Smooth muscle cell (in vitro differentiated cells): ENCODE measurements at regions not wholly inside any gene's neighbourhood (a gene's known extent, or its start where the extent isn't known, plus 50 kb on each side); places are given as distances from the start of the nearest gene placed in this dataset. TPM values are rescaled to one million over a fixed set of nuclear protein-coding genes. Genes with fewer than 3 reads are reported as not detected.
A peak's percentile ranks its signal among the peaks of the same experiment; 100 is the strongest.
"Not testable (repeated sequence)": the region's sequence is repeated elsewhere in the genome, so short reads cannot be mapped to it uniquely, and the experiment has no call there.

Experiments used
- DNase-seq: peaks from one replicate; lab custom pipeline; 2025; ENCODE audit not compliant: unreplicated experiment; lab: John Stamatoyannopoulos, UW
- H2AFZ ChIP-seq: fragments of 200-600 bp; sonication (generic); 2 replicates; pipeline ENCODE4 v1.6.0; 2016; ENCODE audit warnings: antibody characterized with exemption, low read depth, mild to moderate bottlenecking
- H3F3A ChIP-seq: fragments of 200-600 bp; sonication (generic); 2 replicates; pipeline ENCODE4 v1.6.0; 2017; ENCODE audit warnings: antibody characterized with exemption, low read depth
- H3K27ac ChIP-seq: fragments of 200-600 bp; sonication (generic); 2 replicates; pipeline ENCODE4 v1.5.1; 2016; ENCODE audit warnings: low read depth, mild to moderate bottlenecking
- H3K27me3 ChIP-seq: fragments of 200-600 bp; sonication (generic); 2 replicates; pipeline ENCODE4 v1.6.1; 2016; ENCODE audit warnings: low read depth, mild to moderate bottlenecking
- H3K36me3 ChIP-seq: fragments of 200-600 bp; sonication (generic); 2 replicates; pipeline ENCODE4 v1.5.1; 2016; ENCODE audit warnings: low read depth
- H3K4me1 ChIP-seq: fragments of 200-600 bp; sonication (generic); 2 replicates; pipeline ENCODE4 v1.5.1; 2016; ENCODE audit warnings: low read depth
- H3K4me2 ChIP-seq: fragments of 200-600 bp; sonication (generic); 2 replicates; pipeline ENCODE4 v1.6.0; 2016; ENCODE audit warnings: mild to moderate bottlenecking
- H3K4me3 ChIP-seq: fragments of 200-600 bp; sonication (generic); 2 replicates; pipeline ENCODE4 v1.5.1; 2016; ENCODE audit warnings: mild to moderate bottlenecking
- H3K79me2 ChIP-seq: fragments of 200-600 bp; sonication (generic); 2 replicates; pipeline ENCODE4 v1.6.0; 2016; ENCODE audit warnings: low read depth, mild to moderate bottlenecking
- H3K9ac ChIP-seq: fragments of 200-600 bp; sonication (generic); 2 replicates; pipeline ENCODE4 v1.6.0; 2016; ENCODE audit warnings: low read depth
- H3K9me3 ChIP-seq: fragments of 200-600 bp; sonication (generic); replicated peaks from 2 replicates; pipeline ENCODE4 v1.5.1; 2016; ENCODE audit warnings: low read depth
- H4K20me1 ChIP-seq: fragments of 200-600 bp; sonication (generic); 2 replicates; pipeline ENCODE4 v1.6.0; 2016; ENCODE audit warnings: low read depth
- CTCF ChIP-seq: fragments of 200-600 bp; sonication (generic); IDR thresholded peaks from 2 replicates; pipeline ENCODE4 v1.5.1; 2017; ENCODE audit warnings: borderline replicate concordance, mild to moderate bottlenecking, antibody characterized with exemption; ENCODE audit not compliant: insufficient read depth, poor library complexity, severe bottlenecking
- WGBS: methylation state at CpG from one replicate; pipeline ENCODE4 v1.1.7; 2016; ENCODE audit warnings: low lambda C conversion rate; 5-methylcytosine and 5-hydroxymethylcytosine counted together
- small RNA-seq: library from RNA; depleted of rRNA; stranded (forward); fragments of <200 nt; gene quantifications from one replicate; pipeline ENCODE3, GENCODE V24; 2014

DNA sequence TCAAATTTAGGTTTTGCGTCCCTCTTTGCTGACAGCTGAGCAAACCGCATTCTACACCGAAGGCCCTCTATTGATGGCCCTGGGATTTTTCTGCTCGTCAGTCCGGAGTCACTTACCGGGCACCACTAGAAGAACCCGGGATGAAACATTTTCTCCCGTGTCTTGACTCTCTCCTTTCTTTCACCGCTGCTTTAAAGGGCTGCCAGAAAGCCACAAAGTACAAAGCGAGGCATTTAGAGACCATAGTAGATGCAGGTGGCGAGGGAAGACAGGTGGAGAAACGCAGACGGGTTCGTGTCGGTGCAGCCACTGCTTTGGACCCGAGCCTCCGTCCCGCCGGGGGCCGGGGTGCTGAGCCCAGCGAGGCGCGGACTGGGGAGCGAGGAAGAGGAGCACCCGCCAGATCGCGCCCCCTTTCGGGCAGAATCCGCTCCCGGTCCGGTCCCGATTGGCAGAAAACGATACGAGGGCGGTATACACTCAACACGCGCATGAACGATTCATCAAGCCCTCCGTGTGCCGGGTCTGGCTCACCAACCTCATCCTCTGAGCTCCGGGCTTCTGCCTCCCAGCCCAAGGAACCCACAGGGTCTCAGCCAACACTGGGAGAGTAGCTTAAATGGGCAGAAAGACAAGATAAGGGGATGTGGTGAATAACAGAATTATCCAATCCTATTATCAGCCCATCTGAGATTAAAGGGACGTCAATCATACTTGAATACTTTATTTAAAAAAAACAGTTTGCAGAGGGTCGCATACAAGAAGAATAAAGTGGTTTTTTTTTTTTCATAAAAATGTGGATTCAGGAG is 84.9 kb downstream of the TRIM27 start:
- peaks cover 4% of the 10 kb centered on the region for H3F3A ChIP-seq
- no peaks in the 10 kb centered on the region for H3K79me2 ChIP-seq
- peak; percentile 67 for DNase-seq
- H3K27me3 ChIP-seq: peaks cover 17% of the 10 kb centered on the region
- no peaks in the 10 kb centered on the region for H4K20me1 ChIP-seq
- H3K27ac ChIP-seq: peak overlapping the region; percentile 21
- H3K4me3 ChIP-seq: peak overlapping the region; percentile 91
- H3K9me3 ChIP-seq: no peaks in the 10 kb centered on the region
- no peaks in the 10 kb centered on the region for H3K4me1 ChIP-seq
- peak overlapping the region; percentile 8 for H3K9ac ChIP-seq
- H2AFZ ChIP-seq: peak overlapping the region; percentile 67
- no peaks in the 10 kb centered on the region for H3K36me3 ChIP-seq
- TF ChIP-seq CTCF: peak; percentile 56
- WGBS: under 1% methylated on average over 40 of the region's 43 CpGs
- H3K4me2 ChIP-seq: peak overlapping the region; percentile 92

GRCh38 chr6:28839443-28840120 is 84.2 kb downstream of the TRIM27 start:
- Histone ChIP-seq H3K9me3 (no peaks in the 10 kb centered on the region), H3K27me3 (peaks cover 11% of the 10 kb centered on the region), H3K27ac (no peak overlapping the region), H3K4me2 (peak overlapping the region; percentile 92), H3K9ac (no peak overlapping the region), H3K36me3 (no peaks in the 10 kb centered on the region), H4K20me1 (no peaks in the 10 kb centered on the region), H3F3A (peaks cover 4% of the 10 kb centered on the region), H2AFZ (peak overlapping the region; percentile 67), H3K4me1 (no peaks in the 10 kb centered on the region), H3K4me3 (peak overlapping the region; percentile 91), H3K79me2 (no peaks in the 10 kb centered on the region)
- no peak for TF ChIP-seq CTCF
- DNase-seq: no peak
- WGBS: 19% methylated on average over 9 of the region's 9 CpGs

GRCh38 chr6:28841290-28841689 is 82.5 kb downstream of the TRIM27 start:
- TF ChIP-seq CTCF: no peak
- DNase-seq: no peak
- no peak overlapping the region for H3K27ac ChIP-seq
- H3K9me3 ChIP-seq: no peaks in the 10 kb centered on the region
- H3K4me2 ChIP-seq: no peak overlapping the region
- H3K79me2 ChIP-seq: no peaks in the 10 kb centered on the region
- no peak overlapping the region for H2AFZ ChIP-seq
- WGBS: 59% methylated on average over 3 of the region's 3 CpGs
- H3K27me3 ChIP-seq: peaks cover 11% of the 10 kb centered on the region
- H3K36me3 ChIP-seq: no peaks in the 10 kb centered on the region
- no peaks in the 10 kb centered on the region for H4K20me1 ChIP-seq
- H3K4me1 ChIP-seq: no peaks in the 10 kb centered on the region
- H3F3A ChIP-seq: peaks cover 4% of the 10 kb centered on the region
- no peak overlapping the region for H3K9ac ChIP-seq
- no peak overlapping the region for H3K4me3 ChIP-seq

GRCh38 chr6:28848756-28849155 is 75.0 kb downstream of the TRIM27 start:
- DNase-seq, H3K4me2 ChIP-seq, H3K4me3 ChIP-seq, H3F3A ChIP-seq, H3K9ac ChIP-seq, H3K27ac ChIP-seq, H3K27me3 ChIP-seq, H3K9me3 ChIP-seq, H3K79me2 ChIP-seq, H2AFZ ChIP-seq, H3K4me1 ChIP-seq, H3K36me3 ChIP-seq, H4K20me1 ChIP-seq: not testable (repeated sequence)
- WGBS: 46% methylated on average over 7 of the region's 7 CpGs

Small RNA genes in the stretch of these regions (small RNA-seq; reads per million reads assigned to genes)
- gene AL121932.1: not detected
